ENCODE measurements at regions not wholly inside any gene's neighbourhood (a gene's known extent, or its start where the extent isn't known, plus 50 kb on each side); places are given as distances from the start of the nearest gene placed in this dataset.

GRCh38 chr4:163923092-163923491 lies 428.6 kb downstream of the TMA16 start:
- H3K4me1 ChIP-seq (ENCODE audit: control insufficient read depth, insufficient read depth, low read length), result no peaks in the 10 kb centered on the region
- H3K36me3 Mint-ChIP-seq (ENCODE audit: low read depth), result no peaks in the 10 kb centered on the region
- 90% methylated on average over 2 of the region's 2 CpGs; no CpG with 5 or more reads in 1 of the 2 experiments for WGBS, 2 experiments (ENCODE audit: insufficient coverage in 1 of 2, insufficient read length in 1 of 2)

GRCh38 chr4:163930086-163930485 lies 435.6 kb downstream of the TMA16 start:
- no peaks in the 10 kb centered on the region for H3K27me3 ChIP-seq (ENCODE audit: control insufficient read depth, insufficient read depth, low read length, poor library complexity, severe bottlenecking)
- no peaks in the 10 kb centered on the region for H3K9me3 ChIP-seq (ENCODE audit: control insufficient read depth, low read length)
- Mint-ChIP-seq H3K9me3 (no peaks in the 10 kb centered on the region), H3K4me1 (peaks cover 10% of the 10 kb centered on the region), H3K27ac (no peak overlapping the region), H3K27me3 (ENCODE audit: insufficient read depth) (no peaks in the 10 kb centered on the region), H3K36me3 (ENCODE audit: low read depth) (no peaks in the 10 kb centered on the region), H3K4me3 (no peak overlapping the region)
- no peaks in the 10 kb centered on the region for H3K36me3 ChIP-seq (ENCODE audit: control insufficient read depth, insufficient read depth, low read length)
- H3K4me1 ChIP-seq (ENCODE audit: control insufficient read depth, insufficient read depth, low read length), result no peaks in the 10 kb centered on the region
- H3K27ac ChIP-seq (ENCODE audit: low read depth, low read length), result no peak overlapping the region
- no peak for DNase-seq
- no peak overlapping the region for H3K4me3 ChIP-seq (ENCODE audit: low read length)
- H3K9ac ChIP-seq (ENCODE audit: extremely low read depth, low read length, poor library complexity, severe bottlenecking), result no peak overlapping the region
- peak; percentile 29 for TF ChIP-seq CTCF (conservative IDR thresholded peaks at IDR 0.05)

More at GRCh38 chr4:163923092-163923491, 428.6 kb downstream of the TMA16 start:
- no peak overlapping the region for H3K9ac ChIP-seq (ENCODE audit: extremely low read depth, low read length, poor library complexity, severe bottlenecking)
- H3K27ac ChIP-seq (ENCODE audit: low read depth, low read length), result no peak overlapping the region
- H3K4me3 ChIP-seq (ENCODE audit: low read length), result no peak overlapping the region
- Mint-ChIP-seq H3K4me3 (no peak overlapping the region), H3K27ac (no peak overlapping the region), H3K9me3 (no peaks in the 10 kb centered on the region), H3K27me3 (ENCODE audit: insufficient read depth) (no peaks in the 10 kb centered on the region), H3K4me1 (no peaks in the 10 kb centered on the region)
- H3K27me3 ChIP-seq (ENCODE audit: control insufficient read depth, insufficient read depth, low read length, poor library complexity, severe bottlenecking), result no peaks in the 10 kb centered on the region
- no peaks in the 10 kb centered on the region for H3K9me3 ChIP-seq (ENCODE audit: control insufficient read depth, low read length)
- no peaks in the 10 kb centered on the region for H3K36me3 ChIP-seq (ENCODE audit: control insufficient read depth, insufficient read depth, low read length)
- TF ChIP-seq CTCF (conservative IDR thresholded peaks at IDR 0.05), result no peak
- DNase-seq, result no peak

- Histone ChIP-seq H3K27me3 (ENCODE audit: control insufficient read depth, insufficient read depth, low read length, poor library complexity, severe bottlenecking) (no peaks in the 10 kb centered on the region), H3K36me3 (ENCODE audit: control insufficient read depth, insufficient read depth, low read length) (no peaks in the 10 kb centered on the region), H3K9ac (ENCODE audit: extremely low read depth, low read length, poor library complexity, severe bottlenecking) (no peak overlapping the region), H3K9me3 (ENCODE audit: control insufficient read depth, low read length) (no peaks in the 10 kb centered on the region), H3K27ac (ENCODE audit: low read depth, low read length) (no peak overlapping the region), H3K4me1 (ENCODE audit: control insufficient read depth, insufficient read depth, low read length) (no peaks in the 10 kb centered on the region), H3K4me3 (ENCODE audit: low read length) (no peak overlapping the region)
- TF ChIP-seq CTCF (conservative IDR thresholded peaks at IDR 0.05), result no peak
- no peaks in the 10 kb centered on the region for H3K9me3 Mint-ChIP-seq
- H3K4me3 Mint-ChIP-seq, result no peak overlapping the region
- 95 to 96% methylated on average over 7 of the region's 7 CpGs for WGBS, 2 experiments (ENCODE audit: insufficient coverage in 1 of 2, insufficient read length in 1 of 2)
- H3K27me3 Mint-ChIP-seq (ENCODE audit: insufficient read depth), result no peaks in the 10 kb centered on the region
- no peak overlapping the region for H3K27ac Mint-ChIP-seq
- DNase-seq, result no peak
- no peaks in the 10 kb centered on the region for H3K36me3 Mint-ChIP-seq (ENCODE audit: low read depth)
- H3K4me1 Mint-ChIP-seq, result peaks cover 10% of the 10 kb centered on the region
These were observed 438.0 kb downstream of the TMA16 start for GRCh38 chr4:163932504-163932903.
